DMS153 (cell line): ENCODE measurements at regions not wholly inside any gene's neighbourhood (a gene's known extent, or its start where the extent isn't known, plus 50 kb on each side); places are given as distances from the start of the nearest gene placed in this dataset.
"Not testable (repeated sequence)": the region's sequence is repeated elsewhere in the genome, so short reads cannot be mapped to it uniquely, and the experiment has no call there.

ENCODE experiments used
- DNase-seq: peaks from one replicate; lab custom pipeline; 2025; lab: John Stamatoyannopoulos, UW

GRCh38 chr12:11539156-11539555, 110.3 kb upstream of the ETV6 start:
- DNase-seq, result no peak

GRCh38 chr12:11540156-11540555, 109.3 kb upstream of the ETV6 start:
- DNase-seq, result no peak

- DNase-seq, result peak; percentile 12
Measured at GRCh38 chr12:11540615-11541310, 108.7 kb upstream of the ETV6 start.

GRCh38 chr12:11542599-11542998, 106.9 kb upstream of the ETV6 start:
- no peak for DNase-seq

- DNase-seq, result peak; percentile 35
Measured at GRCh38 chr12:11543457-11544158, 105.9 kb upstream of the ETV6 start.

GRCh38 chr12:11545484-11546330, 103.8 kb upstream of the ETV6 start:
- peak; percentile 19 for DNase-seq

- DNase-seq, result not testable (repeated sequence)
Measured at GRCh38 chr12:11546582-11547270, 102.7 kb upstream of the ETV6 start.

GRCh38 chr12:11547271-11547646, 102.2 kb upstream of the ETV6 start:
- DNase-seq, result not testable (repeated sequence)

GRCh38 chr12:11549119-11549518, 100.4 kb upstream of the ETV6 start:
- no peak for DNase-seq

- peak; percentile 66 for DNase-seq
Measured at GRCh38 chr12:11553871-11554533, 95.5 kb upstream of the ETV6 start.

GRCh38 chr12:11555195-11555594, 94.3 kb upstream of the ETV6 start:
- DNase-seq, result no peak

GRCh38 chr12:11555743-11556625, 93.5 kb upstream of the ETV6 start:
- DNase-seq, result no peak

- no peak for DNase-seq
Measured at GRCh38 chr12:11556682-11557081, 92.8 kb upstream of the ETV6 start.

- DNase-seq, result no peak
Measured at GRCh38 chr12:11559626-11560340, 89.7 kb upstream of the ETV6 start.

GRCh38 chr12:11561411-11561810, 88.1 kb upstream of the ETV6 start:
- no peak for DNase-seq

GRCh38 chr12:11563785-11564739, 85.4 kb upstream of the ETV6 start:
- no peak for DNase-seq

GRCh38 chr12:11564984-11565651, 84.4 kb upstream of the ETV6 start:
- DNase-seq, result no peak

GRCh38 chr12:11565752-11566151, 83.7 kb upstream of the ETV6 start:
- no peak for DNase-seq
